Keratinocyte (primary cell): ENCODE measurements at regions not wholly inside any gene's neighbourhood (a gene's known extent, or its start where the extent isn't known, plus 50 kb on each side); places are given as distances from the start of the nearest gene placed in this dataset.
A peak's percentile ranks its signal among the peaks of the same experiment; 100 is the strongest.

Source experiments
- DNase-seq: peaks from one replicate; pipeline ENCODE4 v3.0.0-alpha.2; 2011; ENCODE audit warnings: low read depth, missing footprints, low spot score
- FAIRE-seq: peaks from 2 replicates; lab custom pipeline; 2011; peaks lifted over from hg19 to GRCh38; lab: Jason Lieb, UNC
- H2AFZ ChIP-seq: 2 replicates; pipeline ENCODE4 v1.6.0; 2012; ENCODE audit warnings: low read length, control low read depth, inconsistent platforms; ENCODE audit not compliant: control insufficient read depth
- H3K27ac ChIP-seq: 2 replicates; pipeline ENCODE4 v1.5.1; 2011; ENCODE audit warnings: low read length; ENCODE audit not compliant: control insufficient read depth, insufficient read depth
- H3K27me3 ChIP-seq: 3 replicates; pipeline ENCODE4 v1.6.0; 2011; ENCODE audit warnings: low read length; ENCODE audit not compliant: control insufficient read depth, insufficient read depth; ENCODE audit errors: extremely low read depth
- H3K36me3 ChIP-seq, 2 experiments: 2 replicates in 1 of 2; 3 replicates in 1 of 2; pipeline ENCODE4 v1.5.1; 2011; ENCODE audit warnings: low read length in 2 of 2, mild to moderate bottlenecking in 1 of 2; ENCODE audit not compliant: control insufficient read depth in 2 of 2, insufficient read depth in 2 of 2; ENCODE audit errors: extremely low read depth in 1 of 2
- H3K4me1 ChIP-seq: 3 replicates; pipeline ENCODE4 v1.5.1; 2011; ENCODE audit warnings: low read length; ENCODE audit not compliant: control insufficient read depth, insufficient read depth; ENCODE audit errors: extremely low read depth
- H3K4me2 ChIP-seq: 3 replicates; pipeline ENCODE4 v1.6.0; 2011; ENCODE audit warnings: low read depth, low read length; ENCODE audit not compliant: control insufficient read depth, insufficient read depth; ENCODE audit errors: extremely low read depth
- H3K4me3 ChIP-seq, 3 experiments: fragments of 200-600 bp in 1 of 3; sonication (generic) in 1 of 3; 2 replicates in 2 of 3; 3 replicates in 1 of 3; pipeline ENCODE4 v1.5.1; 2011 to 2016; ENCODE audit warnings: low read length in 3 of 3, mild to moderate bottlenecking in 3 of 3, control low read depth in 2 of 3, inconsistent platforms in 1 of 3, low read depth in 1 of 3, mixed read lengths in 1 of 3, mixed run types in 1 of 3, moderate library complexity in 1 of 3; ENCODE audit not compliant: control insufficient read depth in 2 of 3, insufficient read depth in 2 of 3; ENCODE audit errors: extremely low read depth in 1 of 3
- H3K79me2 ChIP-seq: 2 replicates; pipeline ENCODE4 v1.6.0; 2012; ENCODE audit warnings: low read length; ENCODE audit not compliant: control insufficient read depth, insufficient read depth
- H3K9ac ChIP-seq: 3 replicates; pipeline ENCODE4 v1.6.0; 2011; ENCODE audit warnings: low read length; ENCODE audit not compliant: control insufficient read depth, insufficient read depth; ENCODE audit errors: extremely low read depth
- H3K9me1 ChIP-seq: 3 replicates; pipeline ENCODE4 v1.6.0; 2011; ENCODE audit warnings: low read length; ENCODE audit not compliant: control insufficient read depth, insufficient read depth; ENCODE audit errors: extremely low read depth
- H3K9me3 ChIP-seq: 2 replicates; pipeline ENCODE4 v1.5.1; 2012; ENCODE audit warnings: low read depth, low read length; ENCODE audit not compliant: control insufficient read depth
- H4K20me1 ChIP-seq: 3 replicates; pipeline ENCODE4 v1.6.0; 2011; ENCODE audit warnings: low read length; ENCODE audit not compliant: control insufficient read depth, insufficient read depth; ENCODE audit errors: extremely low read depth
- CTCF ChIP-seq, 3 experiments: IDR thresholded peaks in 1 of 3; conservative IDR thresholded peaks in 1 of 3; optimal IDR thresholded peaks in 1 of 3; 2 replicates in 2 of 3; 3 replicates in 1 of 3; pipeline versions ENCODE3 to v1.5.1; 2011; ENCODE audit warnings: low read length in 3 of 3, mild to moderate bottlenecking in 3 of 3, moderate library complexity in 2 of 3, control low read depth in 1 of 3, inconsistent platforms in 1 of 3; ENCODE audit not compliant: insufficient read depth in 2 of 3; ENCODE audit errors: extremely low read depth in 1 of 3
- EZH2 ChIP-seq: IDR thresholded peaks from one replicate; pipeline ENCODE4 v1.6.1; 2012; ENCODE audit warnings: inconsistent platforms, mild to moderate bottlenecking, low read length, moderate library complexity
- dilution Hi-C: fragments of 300-500 bp; cut with MboI; formaldehyde crosslinking; loops from one replicate; pipeline ENCODE4 v1.7.0; 2020; ENCODE audit warnings: low sequenced_read_pairs; ENCODE audit not compliant: extremely low pct_ligation_motif_present

GRCh38 chr2:220847006-220847405 lies 725.1 kb downstream of the EPHA4 start:
- Histone ChIP-seq H3K9me3 (no peaks in the 10 kb centered on the region), H3K36me3 (no peaks in the 10 kb centered on the region), H3K27ac (peak overlapping the region; percentile 48), H3K9ac (no peak overlapping the region), H3K27me3 (no peaks in the 10 kb centered on the region), H3K79me2 (no peaks in the 10 kb centered on the region), H3K4me3 (no peak overlapping the region), H4K20me1 (no peaks in the 10 kb centered on the region), H3K4me2 (peak overlapping the region; percentile 29), H3K4me1 (peaks cover 13% of the 10 kb centered on the region), H2AFZ (no peak overlapping the region), H3K9me1 (no peaks in the 10 kb centered on the region)
- FAIRE-seq (peak; percentile 56), DNase-seq (peak; percentile 26)
- no peak for TF ChIP-seq CTCF (optimal IDR thresholded peaks at IDR 0.05 in 1 of 3, IDR thresholded peaks at IDR 0.05 in 1 of 3, conservative IDR thresholded peaks at IDR 0.05 in 1 of 3; ENCODE audit: extremely low read depth in 1 of 3, insufficient read depth in 2 of 3, low read length in 3 of 3)
- no peak for TF ChIP-seq EZH2
- dilution Hi-C loops: no loop called here

DNA sequence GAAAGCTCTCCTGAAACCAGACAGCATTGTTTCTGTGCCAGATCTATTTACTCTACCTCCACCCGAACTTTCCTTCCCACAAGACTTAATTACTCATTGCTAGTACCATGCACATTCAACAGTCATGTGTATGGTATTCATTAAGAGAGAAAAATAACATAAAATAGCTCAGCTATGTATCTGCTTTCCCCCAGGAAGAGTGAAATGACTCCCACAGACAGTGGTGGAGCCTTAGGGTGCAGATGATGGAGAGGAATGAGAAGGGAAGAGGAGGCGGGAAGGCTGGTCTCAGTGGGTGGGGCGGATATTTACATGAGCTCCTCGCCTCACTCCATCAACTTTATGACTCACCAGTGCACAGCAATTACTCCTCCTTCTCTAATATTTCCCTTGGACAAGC lies 724.5 kb downstream of the EPHA4 start:
- no peak overlapping the region for H3K9ac ChIP-seq
- H3K36me3 ChIP-seq: no peaks in the 10 kb centered on the region
- dilution Hi-C loops: no loop called here
- peak overlapping the region; percentile 48 for H3K27ac ChIP-seq
- TF ChIP-seq EZH2 (no peak), CTCF (optimal IDR thresholded peaks at IDR 0.05 in 1 of 3, IDR thresholded peaks at IDR 0.05 in 1 of 3, conservative IDR thresholded peaks at IDR 0.05 in 1 of 3; ENCODE audit: extremely low read depth in 1 of 3, insufficient read depth in 2 of 3, low read length in 3 of 3) (no peak)
- DNase-seq (peak; percentile 93), FAIRE-seq (peak; percentile 93)
- H3K4me2 ChIP-seq: peak overlapping the region; percentile 54
- H3K79me2 ChIP-seq: no peaks in the 10 kb centered on the region
- H3K9me3 ChIP-seq: no peaks in the 10 kb centered on the region
- peaks cover 13% of the 10 kb centered on the region for H3K4me1 ChIP-seq
- no peaks in the 10 kb centered on the region for H3K27me3 ChIP-seq
- H2AFZ ChIP-seq: no peak overlapping the region
- H4K20me1 ChIP-seq: no peaks in the 10 kb centered on the region
- no peaks in the 10 kb centered on the region for H3K9me1 ChIP-seq
- H3K4me3 ChIP-seq: peak overlapping the region in 1 of 3 experiments; percentile 6
